Prostate gland (tissue), 2 donors: ENCODE measurements at regions not wholly inside any gene's neighbourhood (a gene's known extent, or its start where the extent isn't known, plus 50 kb on each side); places are given as distances from the start of the nearest gene placed in this dataset.

Experiments used
- CTCF ChIP-seq, 4 experiments: fragments of 200-600 bp in 2 of 4; fragments of 450-650 bp in 2 of 4; sonication (generic) in 2 of 4; IDR thresholded peaks; 1 replicate in 3 of 4; 2 replicates in 1 of 4; pipeline ENCODE4 v1.5.1; 2016 to 2019; ENCODE audit warnings: antibody characterized with exemption in 4 of 4, mild to moderate bottlenecking in 2 of 4, moderate library complexity in 2 of 4
- POLR2A ChIP-seq: fragments of 450-650 bp; IDR thresholded peaks from one replicate; pipeline ENCODE4 v1.6.1; 2016; ENCODE audit warnings: antibody characterized with exemption, mild to moderate bottlenecking
- POLR2AphosphoS5 ChIP-seq: sonication (generic); formaldehyde crosslinking; IDR thresholded peaks from one replicate; pipeline ENCODE4 v1.6.1; 2017; ENCODE audit warnings: antibody characterized with exemption

GRCh38 chr4:175413561-175413960 is 398.5 kb downstream of the GPM6A start:
- TF ChIP-seq CTCF (IDR thresholded peaks at IDR 0.05) = no peak
- no peak for TF ChIP-seq POLR2A
- no peak for TF ChIP-seq POLR2AphosphoS5
